HepG2 (cell line): ENCODE measurements at regions not wholly inside any gene's neighbourhood (a gene's known extent, or its start where the extent isn't known, plus 50 kb on each side); places are given as distances from the start of the nearest gene placed in this dataset.

Experiments
- ARHGAP35 ChIP-seq: sonication (generic); formaldehyde crosslinking; IDR thresholded peaks from 2 replicates; pipeline ENCODE4 v1.9.0; 2022; ENCODE audit warnings: mild to moderate bottlenecking, inconsistent platforms, moderate library complexity, missing genetic modification reagents, borderline replicate concordance
- CBX2 ChIP-seq, 2 experiments: fragments of 200-600 bp in 1 of 2; sonication (generic); formaldehyde crosslinking in 1 of 2; IDR thresholded peaks; 2 replicates each; pipeline versions ENCODE4 v1.7.0 to v1.8.1; 2018 to 2022; ENCODE audit warnings: low read depth in 2 of 2, low read length in 1 of 2, mild to moderate bottlenecking in 1 of 2, missing genetic modification reagents in 1 of 2
- CEBPB ChIP-seq: IDR thresholded peaks from 2 replicates; pipeline ENCODE4 v1.6.1; 2011; ENCODE audit warnings: low read depth, low read length, improper control_type of control experiment, borderline replicate concordance
- FOSL1 ChIP-seq: sonication (generic); formaldehyde crosslinking; IDR thresholded peaks from 2 replicates; pipeline ENCODE4 v1.9.0; 2021; ENCODE audit warnings: missing genetic modification reagents, borderline replicate concordance
- FOXA3 ChIP-seq: IDR thresholded peaks from 2 replicates; pipeline ENCODE4 v1.6.1; 2016; ENCODE audit warnings: missing genetic modification reagents, missing compliant biosample characterization
- MXD3 ChIP-seq: IDR thresholded peaks from 2 replicates; pipeline ENCODE4 v1.6.1; 2016; ENCODE audit warnings: mild to moderate bottlenecking, missing biosample characterization, missing genetic modification reagents
- RFX1 ChIP-seq: fragments of 450-650 bp; IDR thresholded peaks from 2 replicates; pipeline ENCODE4 v1.6.1; 2017
- TCF7L2 ChIP-seq: IDR thresholded peaks from 2 replicates; pipeline ENCODE4 v1.6.1; 2011; ENCODE audit warnings: mild to moderate bottlenecking, low read depth, low read length, moderate library complexity
- THAP11 ChIP-seq: IDR thresholded peaks from 2 replicates; pipeline ENCODE4 v1.6.1; 2016; ENCODE audit warnings: missing biosample characterization, missing genetic modification reagents
- ZNF562 ChIP-seq: sonication (generic); formaldehyde crosslinking; IDR thresholded peaks from 2 replicates; pipeline ENCODE4 v1.8.0; 2022; ENCODE audit warnings: missing genetic modification reagents, borderline replicate concordance

GRCh38 chr1:196121181-196121580, 487.1 kb downstream of the KCNT2 start:
- TF ChIP-seq THAP11 (CRISPR knock-in tag) = no peak
- TF ChIP-seq TCF7L2 = no peak
- TF ChIP-seq RFX1 = no peak
- no peak for TF ChIP-seq FOSL1 (CRISPR knock-in tag)
- no peak for TF ChIP-seq ARHGAP35
- TF ChIP-seq FOXA3 (CRISPR knock-in tag) = no peak
- TF ChIP-seq CEBPB = no peak
- no peak for TF ChIP-seq CBX2 (IDR thresholded peaks at IDR 0.05; ENCODE audit: low read depth, low read length)
- TF ChIP-seq CBX2 (CRISPR knock-in tag; IDR thresholded peaks at IDR 0.05; ENCODE audit: low read depth) = no peak
- no peak for TF ChIP-seq ZNF562
- no peak for TF ChIP-seq MXD3 (CRISPR knock-in tag)
